Liver (tissue), 2 donors: ENCODE measurements at regions not wholly inside any gene's neighbourhood (a gene's known extent, or its start where the extent isn't known, plus 50 kb on each side); places are given as distances from the start of the nearest gene placed in this dataset.

ENCODE experiments used
- CTCF ChIP-seq: fragments of 150-350 bp; IDR thresholded peaks from 2 replicates; pipeline ENCODE4 v1.5.1; 2017; ENCODE audit warnings: improper control_type of control experiment, low read depth, low read length; ENCODE audit not compliant: missing input control
- FOXA1 ChIP-seq: IDR thresholded peaks from 2 replicates; pipeline ENCODE4 v1.6.1; 2016; ENCODE audit warnings: antibody characterized with exemption
- MAX ChIP-seq: IDR thresholded peaks from 2 replicates; pipeline ENCODE4 v1.6.1; 2016; ENCODE audit warnings: antibody characterized with exemption
- REST ChIP-seq: IDR thresholded peaks from 2 replicates; pipeline ENCODE4 v1.6.1; 2016; ENCODE audit warnings: antibody characterized with exemption, mild to moderate bottlenecking
- ZBTB33 ChIP-seq: IDR thresholded peaks from 2 replicates; pipeline ENCODE4 v1.6.1; 2016; ENCODE audit warnings: antibody characterized with exemption
- donor health status: healthy.

GRCh38 chr6:1122083-1122482 is 189.8 kb upstream of the FOXQ1 start:
- TF ChIP-seq CTCF (no peak), REST (no peak), MAX (no peak), ZBTB33 (no peak), FOXA1 (no peak)
